Fibroblast of the conjunctiva (primary cell): ENCODE measurements at regions not wholly inside any gene's neighbourhood (a gene's known extent, or its start where the extent isn't known, plus 50 kb on each side); places are given as distances from the start of the nearest gene placed in this dataset.
"Not testable (repeated sequence)": the region's sequence is repeated elsewhere in the genome, so short reads cannot be mapped to it uniquely, and the experiment has no call there.

Experiments used
- DNase-seq: peaks from one replicate; pipeline ENCODE4 v3.0.0-alpha.2; 2010; ENCODE audit warnings: low read depth

GRCh38 chr2:144124882-144125281 lies 395.0 kb downstream of the ZEB2 start:
- no peak for DNase-seq

DNA sequence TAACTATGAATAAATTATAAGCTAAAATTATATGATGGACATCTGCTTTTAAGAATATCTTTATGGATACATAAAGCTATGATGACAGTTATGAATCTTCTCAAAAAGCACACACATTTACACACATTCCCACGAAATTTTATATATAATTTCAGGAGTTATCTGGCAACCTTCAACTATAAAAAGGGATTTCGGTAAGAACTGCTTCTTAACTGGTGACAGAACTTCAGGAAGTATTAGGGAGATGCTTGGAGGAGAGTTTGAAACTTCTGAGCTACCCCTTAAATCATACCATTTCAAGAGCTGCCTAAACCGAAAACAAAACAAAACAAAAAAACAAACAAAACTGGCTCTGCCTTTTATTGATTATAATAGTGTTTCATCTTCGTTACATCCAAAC lies 399.4 kb downstream of the ZEB2 start:
- no peak for DNase-seq

DNA sequence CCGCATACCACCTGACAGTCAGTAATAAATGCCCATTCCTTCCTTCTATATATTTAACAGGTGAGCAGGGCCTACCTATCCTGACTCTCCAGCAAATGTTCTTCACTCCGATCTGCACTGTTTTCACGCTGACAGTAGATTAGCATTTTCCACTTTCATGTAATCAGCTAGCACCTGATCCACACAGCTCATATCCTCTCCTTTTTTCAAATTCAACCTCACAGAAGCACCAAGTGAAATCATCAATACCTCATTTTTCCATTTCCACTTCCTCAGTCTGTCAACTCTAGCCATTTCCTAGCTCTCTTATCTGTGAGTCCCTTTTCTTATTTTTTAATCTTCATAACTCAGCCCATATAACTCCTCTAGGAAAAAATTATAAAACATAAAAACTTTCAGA lies 402.8 kb downstream of the ZEB2 start:
- DNase-seq = no peak

- DNase-seq = no peak
Measured at GRCh38 chr2:144115739-144116291, 404.1 kb downstream of the ZEB2 start.

GRCh38 chr2:144114760-144115159 lies 405.2 kb downstream of the ZEB2 start:
- no peak for DNase-seq

DNA sequence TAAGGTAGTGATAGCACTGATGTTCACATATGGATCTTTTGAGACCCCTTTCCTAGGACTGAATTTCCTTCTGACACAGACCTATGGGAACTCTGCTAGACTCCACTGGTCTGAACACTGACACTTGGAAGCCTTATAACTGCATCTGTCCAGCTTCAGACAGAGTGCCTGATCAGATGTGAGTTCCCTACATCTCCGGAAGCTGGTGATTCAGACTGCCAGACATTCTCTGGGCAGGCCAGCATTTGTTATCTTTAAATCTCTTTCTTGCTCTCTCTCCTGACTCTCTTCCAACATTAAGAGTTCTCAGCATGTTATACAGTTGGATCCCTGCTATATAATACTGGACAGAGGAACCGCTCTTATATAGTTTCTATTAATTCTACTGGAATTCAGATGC lies 408.5 kb downstream of the ZEB2 start:
- DNase-seq = peak; percentile 59

GRCh38 chr2:144106104-144106503 lies 413.8 kb downstream of the ZEB2 start:
- DNase-seq = not testable (repeated sequence)

DNA sequence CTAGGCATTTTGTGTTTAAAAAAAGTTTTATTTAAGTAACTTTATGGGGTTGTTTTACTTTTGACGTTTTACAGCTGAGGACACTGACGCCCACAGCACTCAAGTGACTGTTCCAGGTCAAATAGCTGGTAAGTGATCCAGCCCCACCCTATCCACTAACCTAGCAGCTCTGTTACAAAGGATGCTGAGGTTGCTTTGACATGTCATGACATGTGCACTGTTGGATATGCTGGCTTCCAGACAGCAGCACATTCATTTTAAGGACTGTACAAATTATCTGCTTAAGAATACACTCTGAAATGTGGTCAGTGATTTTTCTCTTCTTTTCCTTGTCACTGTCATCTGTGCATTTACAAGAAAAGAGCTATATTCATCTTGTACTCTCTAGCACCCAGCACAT lies 417.5 kb downstream of the ZEB2 start:
- DNase-seq = no peak

GRCh38 chr2:144099780-144100377 lies 420.0 kb downstream of the ZEB2 start:
- DNase-seq = no peak

- DNase-seq = no peak
Measured at GRCh38 chr2:144099340-144099739, 420.6 kb downstream of the ZEB2 start.

- DNase-seq = no peak
Measured at GRCh38 chr2:144097440-144098225, 422.3 kb downstream of the ZEB2 start.

DNA sequence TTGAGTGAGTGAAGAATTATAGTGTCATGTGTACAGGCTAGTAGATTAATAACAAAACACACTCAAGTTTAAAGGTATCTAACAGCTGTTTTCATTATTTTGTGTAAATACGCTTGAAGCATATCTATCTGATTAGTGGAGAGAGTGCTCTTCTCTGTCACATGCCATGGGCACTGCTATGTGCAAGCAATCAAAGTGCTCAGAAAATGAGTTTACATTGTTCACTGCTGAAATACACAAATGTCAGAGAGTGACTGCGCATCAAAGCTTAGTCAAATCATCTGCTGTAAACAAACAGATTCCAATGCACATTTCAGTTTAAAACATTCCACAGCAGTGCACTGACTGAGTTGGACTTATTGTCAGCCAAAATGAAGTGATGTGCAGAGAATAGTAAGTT lies 423.4 kb downstream of the ZEB2 start:
- DNase-seq = no peak

GRCh38 chr2:144094408-144095151 lies 425.3 kb downstream of the ZEB2 start:
- no peak for DNase-seq

GRCh38 chr2:144091622-144092021 lies 428.3 kb downstream of the ZEB2 start:
- no peak for DNase-seq

GRCh38 chr2:144088863-144089262 lies 431.1 kb downstream of the ZEB2 start:
- DNase-seq = no peak

DNA sequence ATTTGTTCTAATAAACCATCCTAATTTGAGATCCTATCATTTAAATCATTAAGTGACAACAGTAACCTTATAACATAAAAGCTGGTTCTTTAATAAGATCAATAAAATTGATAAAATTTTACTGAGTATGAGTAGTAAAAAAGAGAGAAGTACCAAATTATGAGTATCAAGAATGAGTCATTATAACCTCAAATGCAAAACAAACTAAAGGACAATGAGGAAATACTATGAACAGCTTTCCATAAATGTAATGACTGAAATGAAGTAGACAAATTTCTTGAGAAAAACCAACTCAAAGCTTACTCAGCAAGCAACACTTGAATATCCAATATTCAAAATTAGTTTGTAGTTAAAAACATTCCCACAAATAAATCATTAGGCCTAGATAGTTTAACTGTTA lies 433.0 kb downstream of the ZEB2 start:
- no peak for DNase-seq

DNA sequence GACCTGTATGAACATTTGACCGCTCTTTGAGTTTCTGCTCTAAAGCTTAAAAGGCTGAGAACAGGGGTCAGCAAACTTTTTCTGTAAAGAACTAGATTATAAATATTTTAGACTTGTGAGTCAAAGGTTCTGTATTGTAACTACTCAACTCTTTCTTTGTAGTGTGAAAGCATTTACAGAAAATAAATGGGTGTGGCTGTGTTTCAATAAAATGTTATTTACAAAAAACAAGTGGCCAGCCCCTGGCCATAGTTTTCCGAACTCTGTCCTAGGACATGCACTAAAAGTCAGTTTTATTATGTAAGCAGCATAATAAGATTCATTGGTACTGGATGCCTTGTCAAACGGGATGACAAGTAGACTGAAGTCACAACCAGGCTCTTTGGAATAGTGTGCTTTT lies 434.9 kb downstream of the ZEB2 start:
- DNase-seq = no peak

- DNase-seq = no peak
Measured at GRCh38 chr2:144084114-144084661, 435.7 kb downstream of the ZEB2 start.

DNA sequence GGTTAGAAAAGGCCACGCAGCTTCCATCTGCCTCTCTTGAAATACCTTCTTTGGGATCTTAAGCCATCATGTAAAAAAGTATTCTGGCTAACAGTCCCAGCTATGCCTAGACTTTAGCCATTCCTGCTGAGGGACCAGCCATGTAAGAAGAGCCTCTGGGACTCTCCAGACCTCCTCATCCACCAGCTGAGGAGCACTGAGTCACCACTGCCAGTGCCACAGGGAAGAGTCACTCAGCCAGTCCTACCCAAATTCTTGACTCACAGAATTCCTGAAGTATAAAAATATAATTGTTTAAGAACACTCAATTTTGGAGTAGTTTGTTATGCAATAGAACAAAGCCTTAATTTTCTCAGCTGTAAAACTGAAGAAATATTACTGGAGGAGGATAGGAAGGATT lies 436.7 kb downstream of the ZEB2 start:
- no peak for DNase-seq

DNA sequence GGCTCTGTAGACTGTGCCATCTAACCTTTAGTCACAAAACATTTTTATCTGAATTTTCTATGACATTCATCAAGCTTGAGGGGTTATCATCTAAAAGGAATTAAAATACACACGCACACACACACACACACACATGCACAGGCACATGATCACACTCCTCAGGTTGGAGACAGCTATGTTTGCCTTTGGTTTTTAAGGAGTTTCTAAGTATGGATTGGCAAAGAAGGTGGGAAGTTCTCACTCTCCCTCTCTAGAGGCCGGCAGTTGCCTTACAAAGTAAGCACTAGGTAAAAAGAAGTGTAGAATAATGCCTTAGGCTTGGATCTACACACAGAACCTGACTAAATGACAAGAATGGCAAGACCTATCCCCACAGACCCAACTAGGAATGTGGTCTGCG lies 437.1 kb downstream of the ZEB2 start:
- DNase-seq = no peak

DNA sequence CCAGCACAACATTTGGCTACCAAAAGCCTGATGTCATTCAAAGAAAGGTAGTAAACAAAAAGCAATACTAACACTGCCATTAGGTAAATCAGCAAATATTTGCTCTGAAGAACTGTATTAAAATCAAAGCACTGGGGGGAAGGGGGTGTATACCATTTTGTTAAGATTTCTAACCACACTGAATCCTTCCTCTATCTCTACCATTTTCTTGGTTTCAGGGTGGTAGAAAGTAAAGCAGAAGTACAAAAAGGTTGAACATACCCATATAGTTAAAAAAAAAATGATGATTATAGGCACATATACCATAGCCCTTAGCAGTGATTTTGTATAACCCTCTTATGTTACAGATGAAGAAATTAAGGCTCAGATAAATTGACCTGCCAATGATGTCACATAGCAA lies 437.6 kb downstream of the ZEB2 start:
- DNase-seq = no peak

GRCh38 chr2:144081272-144081671 lies 438.6 kb downstream of the ZEB2 start:
- no peak for DNase-seq

DNA sequence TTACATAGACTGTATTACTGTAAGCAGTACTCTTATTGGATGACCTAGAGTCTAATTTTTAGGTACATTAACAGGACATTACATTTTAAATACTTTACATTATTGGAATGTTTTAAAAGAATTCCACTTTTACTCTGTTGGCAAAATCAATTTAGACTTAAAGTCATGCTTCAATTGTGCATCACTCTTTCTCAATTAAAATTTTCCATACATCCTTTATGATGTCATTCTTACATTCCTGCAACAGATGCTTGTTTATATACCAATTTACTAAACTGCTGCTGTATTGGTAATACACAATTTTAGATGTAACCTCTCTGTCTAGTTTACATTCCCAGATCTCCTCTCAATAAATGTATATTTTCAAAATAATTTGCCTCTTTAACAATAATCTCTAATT lies 440.1 kb downstream of the ZEB2 start:
- no peak for DNase-seq
